NCI-H2029 treated with DMSO at 0.1 percent for 48 hours (cell line): ENCODE measurements at regions not wholly inside any gene's neighbourhood (a gene's known extent, or its start where the extent isn't known, plus 50 kb on each side); places are given as distances from the start of the nearest gene placed in this dataset.
"Not testable (repeated sequence)": the region's sequence is repeated elsewhere in the genome, so short reads cannot be mapped to it uniquely, and the experiment has no call there.

Experiments used
- DNase-seq: peaks from one replicate; lab custom pipeline; 2025; lab: John Stamatoyannopoulos, UW

GRCh38 chr3:182136008-182136910 is 424.5 kb downstream of the SOX2 start:
- DNase-seq: peak; percentile 59

- DNase-seq: no peak
Measured at GRCh38 chr3:182138393-182138792, 426.7 kb downstream of the SOX2 start.

DNA sequence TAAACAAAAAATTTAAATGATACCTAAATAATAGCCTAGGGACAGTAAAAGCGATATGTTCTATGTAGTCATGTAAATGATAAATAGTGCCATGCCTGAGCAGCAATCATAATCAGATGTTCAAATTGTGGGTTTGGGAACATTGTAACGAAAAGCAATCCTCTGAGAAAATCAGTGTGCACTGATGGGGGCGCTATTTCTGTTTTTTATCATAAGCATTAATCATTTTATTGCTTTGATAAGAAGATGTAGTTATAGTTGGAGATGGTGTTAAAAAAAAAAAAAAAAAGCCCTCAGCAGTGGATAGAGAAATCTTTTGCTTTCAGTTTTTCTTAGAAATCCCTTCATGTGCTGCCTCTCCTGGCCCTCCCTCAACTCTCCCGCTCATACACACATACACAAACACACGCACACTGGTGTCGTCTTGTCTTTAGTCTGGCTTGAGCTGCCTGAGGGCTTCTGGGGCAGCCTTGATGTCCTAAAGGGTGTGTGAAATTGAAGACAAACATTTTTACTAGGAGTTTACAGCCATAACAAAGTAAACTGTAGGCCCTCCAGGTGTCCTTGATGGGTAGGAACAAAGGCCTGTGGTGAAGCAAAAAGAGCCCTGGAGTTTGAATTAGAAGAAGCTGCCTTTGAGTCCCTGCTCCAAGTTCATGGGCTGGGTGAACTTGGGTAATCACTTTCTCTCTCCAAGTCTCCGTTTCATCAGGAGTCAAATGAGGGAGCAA is 428.1 kb downstream of the SOX2 start:
- no peak for DNase-seq

DNA sequence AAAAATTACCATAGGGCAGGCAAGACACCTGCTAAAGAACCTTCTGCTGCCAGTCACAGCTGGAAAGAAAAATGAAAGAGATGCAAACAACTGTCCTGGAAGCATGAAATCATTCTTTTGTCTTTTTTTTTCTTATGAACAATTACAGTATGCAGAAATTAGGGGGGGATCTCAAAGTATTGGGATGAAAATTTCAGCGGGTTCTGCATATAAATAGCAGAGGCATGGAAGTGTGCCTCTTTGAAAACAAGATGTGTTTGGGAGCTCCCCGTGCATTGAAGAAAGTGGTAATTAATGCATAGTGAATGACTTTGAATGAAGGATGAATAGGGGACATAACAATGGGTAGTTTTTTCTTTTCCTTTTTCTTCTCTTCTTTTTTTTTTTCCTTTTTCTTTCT is 431.2 kb downstream of the SOX2 start:
- no peak for DNase-seq

- DNase-seq: no peak
Measured at GRCh38 chr3:182143903-182144302, 432.2 kb downstream of the SOX2 start.

DNA sequence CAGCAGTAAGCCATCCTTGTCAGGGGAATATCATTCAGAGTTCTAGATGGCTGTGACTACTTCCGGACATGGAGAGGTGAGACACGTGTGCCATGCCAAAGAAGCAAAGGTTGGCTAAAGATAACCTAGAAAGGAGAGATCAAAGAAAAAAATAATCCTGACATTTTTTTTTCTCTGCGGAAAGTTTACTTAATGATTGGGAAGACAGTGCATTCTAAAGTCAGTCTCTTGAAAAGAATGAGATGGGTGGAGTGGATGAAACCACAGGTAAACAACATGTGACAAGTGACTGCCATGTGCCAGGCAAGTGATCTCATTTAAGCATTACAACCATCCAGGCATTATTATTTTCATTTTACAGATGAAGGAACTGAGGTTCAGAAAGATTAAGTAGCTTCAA is 436.6 kb downstream of the SOX2 start:
- peak; percentile 71 for DNase-seq

GRCh38 chr3:182149594-182149993 is 437.9 kb downstream of the SOX2 start:
- DNase-seq: peak; percentile 33

- not testable (repeated sequence) for DNase-seq
Measured at GRCh38 chr3:182156326-182156725, 444.6 kb downstream of the SOX2 start.

- no peak for DNase-seq
Measured at GRCh38 chr3:182165234-182165633, 453.5 kb downstream of the SOX2 start.

- DNase-seq: no peak
Measured at GRCh38 chr3:182172534-182172933, 460.8 kb downstream of the SOX2 start.

- no peak for DNase-seq
Measured at GRCh38 chr3:182178488-182179200, 466.9 kb downstream of the SOX2 start.

- no peak for DNase-seq
Measured at GRCh38 chr3:182179631-182180030, 467.9 kb downstream of the SOX2 start.

DNA sequence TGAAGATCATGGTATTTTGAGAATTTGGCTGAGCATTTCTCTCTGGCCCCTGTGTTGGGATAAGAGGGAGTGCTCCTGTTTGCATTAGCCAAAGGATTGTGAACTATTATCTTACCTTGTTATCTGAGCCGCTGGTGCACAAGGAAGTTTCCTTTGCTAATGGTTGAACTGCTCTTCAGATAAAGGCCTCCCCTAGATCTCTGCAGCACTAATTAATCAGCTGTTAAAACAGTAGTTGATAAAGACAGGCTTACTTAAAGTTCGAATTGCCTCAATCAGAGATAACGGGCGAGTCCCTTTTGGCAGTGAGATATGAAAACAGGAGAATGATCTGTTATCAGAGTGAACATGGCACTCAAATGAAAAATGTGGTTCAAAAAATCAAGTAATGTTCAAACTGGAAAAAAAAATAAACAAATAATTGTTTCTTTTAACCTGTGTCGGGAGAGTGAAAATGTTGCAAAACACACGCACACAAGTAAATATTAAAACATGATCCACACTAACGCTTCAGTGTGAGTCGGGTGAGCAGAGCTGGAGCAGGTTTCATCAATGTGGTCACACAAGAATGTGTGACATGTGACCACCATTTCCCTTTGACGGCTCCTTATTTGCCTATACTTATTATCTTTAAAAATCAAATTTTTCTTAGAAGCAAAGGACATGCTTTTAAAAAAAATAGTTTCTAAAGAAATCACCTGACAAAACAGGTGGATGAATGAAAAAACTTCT is 469.1 kb downstream of the SOX2 start:
- DNase-seq: peak; percentile 29

DNA sequence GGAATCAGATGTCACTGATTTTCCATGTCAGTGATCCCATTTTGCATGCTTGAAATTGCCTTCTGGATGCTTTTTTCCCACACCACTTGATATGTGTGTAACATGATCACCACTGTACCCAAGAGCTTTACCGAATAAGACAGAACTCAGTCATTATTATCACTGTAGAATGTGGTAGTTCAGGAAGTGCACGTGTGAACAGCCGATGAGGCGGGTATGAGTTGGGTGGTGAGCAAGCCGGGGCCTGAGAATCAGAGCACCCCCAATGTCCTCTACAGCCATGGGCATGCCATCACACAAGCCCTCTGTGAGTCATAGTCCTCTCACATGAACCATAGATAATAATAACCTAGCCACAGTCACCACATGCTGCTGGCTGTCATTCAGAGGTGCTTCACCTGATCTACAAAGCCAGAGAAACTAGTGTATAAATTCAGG is 470.8 kb downstream of the SOX2 start:
- peak; percentile 87 for DNase-seq

DNA sequence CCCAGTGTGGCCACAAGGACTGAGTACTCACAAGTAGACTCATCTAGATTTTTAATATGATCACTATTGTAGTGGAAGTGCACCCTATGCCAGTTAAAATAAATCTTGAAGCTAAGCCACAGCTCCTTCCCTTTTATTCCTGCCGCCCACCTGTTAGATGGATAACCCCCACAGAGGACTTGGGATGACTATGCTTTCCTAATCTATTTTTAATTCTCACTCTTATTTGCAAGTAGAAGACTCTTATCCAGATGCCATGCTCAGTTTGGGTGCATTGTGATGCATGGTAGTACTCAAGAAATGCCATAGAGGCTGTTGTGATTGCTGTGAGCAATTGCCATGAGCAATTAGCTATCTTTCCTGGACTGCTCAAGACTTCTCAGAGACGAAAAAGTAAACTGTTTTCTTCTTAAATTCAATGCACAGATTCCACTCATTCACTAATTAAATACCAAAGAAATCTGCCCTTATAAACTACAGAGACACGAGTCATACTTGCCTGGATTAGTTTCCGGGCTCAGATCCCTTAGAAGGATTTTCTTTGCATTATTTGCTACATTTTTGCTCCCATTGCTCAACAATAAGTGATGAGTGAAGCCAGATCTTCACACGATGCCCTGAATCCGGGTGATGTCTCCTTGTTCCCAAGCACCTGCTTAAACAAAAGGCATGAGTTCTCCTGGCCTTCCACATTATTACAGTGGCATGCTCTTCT is 472.1 kb downstream of the SOX2 start:
- DNase-seq: no peak

GRCh38 chr3:182185313-182185712 is 473.6 kb downstream of the SOX2 start:
- no peak for DNase-seq

DNA sequence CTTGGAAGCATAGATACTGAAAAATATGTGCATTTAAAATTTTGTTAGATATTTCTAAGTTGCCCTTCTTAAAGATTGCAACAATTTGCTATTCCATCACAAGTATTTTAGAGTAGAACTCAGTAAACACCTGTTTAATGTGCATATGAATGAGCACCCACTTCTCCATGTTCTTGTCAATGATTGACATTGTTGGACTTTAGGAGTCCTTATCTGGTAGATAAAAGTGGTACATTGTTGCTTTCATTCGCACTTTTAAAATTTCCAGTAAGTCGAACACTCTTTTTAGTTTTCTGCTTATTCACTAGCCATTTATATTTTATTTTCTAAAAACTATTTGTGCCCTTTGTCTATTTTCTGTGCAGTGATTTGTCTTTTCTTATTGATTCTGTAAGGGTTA is 478.3 kb downstream of the SOX2 start:
- DNase-seq: no peak

GRCh38 chr3:182198345-182198744 is 486.6 kb downstream of the SOX2 start:
- DNase-seq: no peak

GRCh38 chr3:182201456-182202168 is 489.9 kb downstream of the SOX2 start:
- DNase-seq: no peak

DNA sequence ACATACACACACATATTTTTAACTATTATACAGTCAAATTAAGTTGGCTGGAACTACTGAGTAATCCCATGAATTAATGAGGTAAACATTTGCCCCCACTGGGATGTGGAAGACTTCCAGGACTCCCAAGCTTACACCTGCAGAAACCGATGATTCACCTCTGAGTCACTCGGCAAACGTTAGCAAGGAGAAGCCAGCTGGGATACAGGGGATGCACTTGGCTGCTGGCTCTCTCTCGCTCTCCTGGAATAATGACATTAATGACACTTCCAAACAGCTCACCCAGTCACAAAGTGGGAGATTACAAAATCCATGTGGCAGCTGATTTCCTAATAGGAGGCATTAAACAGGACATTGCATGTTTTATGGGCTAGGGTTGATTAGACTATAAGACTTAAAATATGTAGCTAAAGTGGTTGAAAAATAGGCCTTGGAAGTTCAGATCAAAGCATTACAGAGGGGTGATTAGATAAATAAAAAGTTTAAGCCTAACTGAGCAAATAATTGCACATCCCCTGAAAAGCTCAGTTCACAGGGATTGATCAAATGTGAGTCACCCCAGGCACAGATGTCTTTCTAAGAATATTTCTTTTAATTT is 500.9 kb downstream of the SOX2 start:
- peak; percentile 76 for DNase-seq
